H1 (cell line): ENCODE measurements at regions not wholly inside any gene's neighbourhood (a gene's known extent, or its start where the extent isn't known, plus 50 kb on each side); places are given as distances from the start of the nearest gene placed in this dataset.
A peak's percentile ranks its signal among the peaks of the same experiment; 100 is the strongest.

ENCODE experiments used
- CTCF ChIA-PET: fragments of 300-600 bp; sonication (Branson Sonifier 250); formaldehyde crosslinking; loops from one replicate; lab custom pipeline; 2021; ENCODE audit not compliant: partially characterized antibody; lab: Charles Lee
- POLR2A ChIA-PET: fragments of 300-600 bp; sonication (Branson Sonifier 250); formaldehyde crosslinking; loops from one replicate; lab custom pipeline; 2021; ENCODE audit warnings: inconsistent platforms; ENCODE audit not compliant: partially characterized antibody; lab: Charles Lee
- DNase-seq, 2 experiments: peaks; one replicate each; pipeline versions ENCODE4 v3.0.0 to v3.0.0-alpha.2; 2010 to 2022; ENCODE audit warnings: low spot score in 2 of 2, low read depth in 1 of 2, mixed read lengths in 1 of 2
- FAIRE-seq: peaks from 2 replicates; lab custom pipeline; 2011; peaks lifted over from hg19 to GRCh38; lab: Jason Lieb, UNC
- H2AFZ ChIP-seq: 2 replicates; pipeline ENCODE4 v1.8.1; 2012; ENCODE audit warnings: low read length, inconsistent platforms
- H2AK5ac ChIP-seq: 2 replicates; pipeline ENCODE4 v1.6.1; 2013; ENCODE audit warnings: low read depth, low read length
- H2BK120ac ChIP-seq: replicated peaks from 2 replicates; pipeline ENCODE3; 2013; ENCODE audit warnings: low read depth, low read length, inconsistent platforms
- H2BK12ac ChIP-seq: 2 replicates; pipeline ENCODE4 v1.6.1; 2013; ENCODE audit warnings: low read depth, low read length
- H2BK15ac ChIP-seq: 2 replicates; pipeline ENCODE4 v1.6.1; 2013; ENCODE audit warnings: low read length
- H2BK20ac ChIP-seq: 2 replicates; pipeline ENCODE4 v1.6.1; 2013; ENCODE audit warnings: low read length
- H2BK5ac ChIP-seq: 2 replicates; pipeline ENCODE4 v1.6.1; 2013; ENCODE audit warnings: low read depth, low read length
- H3K14ac ChIP-seq: 2 replicates; pipeline ENCODE4 v1.6.1; 2013; ENCODE audit warnings: inconsistent platforms; ENCODE audit not compliant: insufficient read length
- H3K18ac ChIP-seq: 2 replicates; pipeline ENCODE4 v1.6.1; 2013; ENCODE audit warnings: low read length; ENCODE audit errors: extremely low read depth
- H3K23ac ChIP-seq: 2 replicates; pipeline ENCODE4 v1.6.1; 2013; ENCODE audit warnings: inconsistent platforms; ENCODE audit not compliant: insufficient read length
- H3K23me2 ChIP-seq: 2 replicates; pipeline ENCODE4 v1.6.1; 2013; ENCODE audit warnings: low read depth, low read length
- H3K27ac ChIP-seq: 2 replicates; pipeline ENCODE4 v1.6.1; 2011; ENCODE audit warnings: low read depth, low read length, inconsistent platforms
- H3K27me3 ChIP-seq, 4 experiments: replicated peaks in 1 of 4; 1 replicate in 1 of 4; 2 replicates in 3 of 4; pipeline versions ENCODE4 v1.6.1 to v1.8.1; 2011 to 2013; ENCODE audit warnings: low read length in 3 of 4, mild to moderate bottlenecking in 3 of 4, inconsistent platforms in 2 of 4, mixed read lengths in 2 of 4, moderate library complexity in 1 of 4; ENCODE audit not compliant: control insufficient read depth in 3 of 4, insufficient read depth in 3 of 4; ENCODE audit errors: extremely low read depth in 1 of 4
- H3K36me3 ChIP-seq, 4 experiments: 2 replicates each; pipeline versions ENCODE4 v1.6.1 to v1.8.1; 2011 to 2013; ENCODE audit warnings: mild to moderate bottlenecking in 4 of 4, low read length in 3 of 4, moderate library complexity in 2 of 4, control low read depth in 1 of 4, inconsistent platforms in 1 of 4; ENCODE audit not compliant: insufficient read depth in 4 of 4, control insufficient read depth in 2 of 4
- H3K4ac ChIP-seq: replicated peaks from 2 replicates; pipeline ENCODE3; 2013; ENCODE audit warnings: low read length, low read depth, mixed read lengths, inconsistent platforms; ENCODE audit not compliant: insufficient read length
- H3K4me1 ChIP-seq, 4 experiments: replicated peaks in 1 of 4; 1 replicate in 1 of 4; 2 replicates in 3 of 4; pipeline versions ENCODE4 v1.6.1 to v1.8.1; 2011 to 2013; ENCODE audit warnings: low read length in 3 of 4, inconsistent platforms in 2 of 4, mixed read lengths in 1 of 4; ENCODE audit not compliant: insufficient read depth in 4 of 4, control insufficient read depth in 3 of 4
- H3K4me2 ChIP-seq, 2 experiments: 2 replicates each; pipeline versions ENCODE4 v1.6.1 to v1.8.1; 2011 to 2013; ENCODE audit warnings: low read depth in 2 of 2, low read length in 2 of 2, control low read depth in 1 of 2, inconsistent platforms in 1 of 2, mild to moderate bottlenecking in 1 of 2; ENCODE audit not compliant: insufficient read depth in 1 of 2
- H3K4me3 ChIP-seq, 4 experiments: fragments of 200-600, 300-600 bp in 1 of 4; sonication (generic), shearing (Covaris generic), sonication (Bioruptor Twin) in 1 of 4; 2 replicates each; pipeline versions ENCODE4 v1.5.1 to v1.8.1; 2011 to 2016; ENCODE audit warnings: low read length in 4 of 4, low read depth in 3 of 4, control low read depth in 2 of 4, inconsistent platforms in 2 of 4, mild to moderate bottlenecking in 2 of 4, mixed read lengths in 1 of 4, moderate library complexity in 1 of 4; ENCODE audit not compliant: insufficient read depth in 2 of 4; ENCODE audit errors: extremely low read depth in 1 of 4
- H3K56ac ChIP-seq: replicated peaks from 2 replicates; pipeline ENCODE3; 2013; ENCODE audit warnings: low read depth, mild to moderate bottlenecking, mixed read lengths, low read length, inconsistent platforms; ENCODE audit not compliant: insufficient read length
- H3K79me1 ChIP-seq: 2 replicates; pipeline ENCODE4 v1.6.1; 2013; ENCODE audit warnings: low read depth, low read length, control low read depth
- H3K79me2 ChIP-seq, 2 experiments: 2 replicates each; pipeline versions ENCODE4 v1.6.1 to v1.8.1; 2012 to 2013; ENCODE audit warnings: low read length in 2 of 2, mild to moderate bottlenecking in 2 of 2, inconsistent platforms in 1 of 2; ENCODE audit not compliant: insufficient read depth in 2 of 2, control insufficient read depth in 1 of 2
- H3K9ac ChIP-seq, 4 experiments: replicated peaks in 1 of 4; 1 replicate in 1 of 4; 2 replicates in 3 of 4; pipeline versions ENCODE4 v1.6.1 to v1.8.1; 2011 to 2013; ENCODE audit warnings: low read depth in 3 of 4, low read length in 3 of 4, control low read depth in 2 of 4, mild to moderate bottlenecking in 2 of 4, moderate library complexity in 2 of 4, inconsistent platforms in 1 of 4; ENCODE audit errors: extremely low read depth in 1 of 4
- H3K9me3 ChIP-seq, 2 experiments: 2 replicates each; pipeline versions ENCODE4 v1.6.1 to v1.8.1; 2012 to 2013; ENCODE audit warnings: mild to moderate bottlenecking in 2 of 2, moderate library complexity in 2 of 2, control low read depth in 1 of 2, inconsistent platforms in 1 of 2, low read depth in 1 of 2, low read length in 1 of 2, mixed read lengths in 1 of 2; ENCODE audit not compliant: insufficient read depth in 2 of 2
- H4K20me1 ChIP-seq, 2 experiments: replicated peaks in 1 of 2; 2 replicates each; pipeline versions ENCODE3 to v1.8.1; 2011 to 2013; ENCODE audit warnings: inconsistent platforms in 2 of 2, low read length in 2 of 2, mild to moderate bottlenecking in 1 of 2; ENCODE audit not compliant: insufficient read depth in 2 of 2, control insufficient read depth in 1 of 2
- H4K5ac ChIP-seq: 2 replicates; pipeline ENCODE4 v1.6.1; 2013; ENCODE audit warnings: low read length, low read depth, mixed read lengths, inconsistent platforms; ENCODE audit not compliant: insufficient read length
- H4K8ac ChIP-seq: 2 replicates; pipeline ENCODE4 v1.8.0; 2013; ENCODE audit warnings: mild to moderate bottlenecking, moderate library complexity, low read length, inconsistent platforms; ENCODE audit not compliant: insufficient read depth; ENCODE audit errors: extremely low read depth
- H4K91ac ChIP-seq: replicated peaks from 2 replicates; pipeline ENCODE3; 2013; ENCODE audit warnings: low read length, mixed read lengths, inconsistent platforms; ENCODE audit not compliant: insufficient read length
- CBX5 ChIP-seq: fragments of 300-800, 300-1000 bp; sonication (generic); IDR thresholded peaks from 2 replicates; pipeline ENCODE4 v1.7.1; 2016; ENCODE audit warnings: antibody characterized with exemption, low read length, low read depth
- NRF1 ChIP-seq: IDR thresholded peaks from 2 replicates; pipeline ENCODE4 v1.6.1; 2011; ENCODE audit warnings: mild to moderate bottlenecking, low read depth, low read length, improper control_type of control experiment
- RAD21 ChIP-seq, 2 experiments: IDR thresholded peaks in 1 of 2; conservative IDR thresholded peaks in 1 of 2; 2 replicates each; pipeline ENCODE4 v1.6.1; 2011; ENCODE audit warnings: low read depth in 2 of 2, low read length in 2 of 2, improper control_type of control experiment in 1 of 2, inconsistent platforms in 1 of 2, mild to moderate bottlenecking in 1 of 2, moderate library complexity in 1 of 2
- WGBS, 2 experiments: shearing (Covaris generic) in 1 of 2; methylation state at CpG; one replicate each; pipeline versions ENCODE4 v1.1.6 to v1.1.7; 2013 to 2015; ENCODE audit warnings: low lambda C conversion rate in 2 of 2, mixed read lengths in 2 of 2, inconsistent platforms in 1 of 2, low coverage in 1 of 2, missing lambda C conversion rate in 1 of 2; ENCODE audit not compliant: insufficient replicate concordance in 2 of 2, insufficient coverage in 1 of 2, insufficient read length in 1 of 2; ENCODE audit errors: extremely low coverage in 1 of 2, missing lambda C conversion rate in 1 of 2; 5-methylcytosine and 5-hydroxymethylcytosine counted together
- TF ChIP-seq, protein P1 (sequence below), 3 experiments: IDR thresholded peaks; 1 replicate in 2 of 3; 2 replicates in 1 of 3; pipeline versions ENCODE4 v1.5.1 to v1.6.1; 2011; ENCODE audit warnings: low read length in 3 of 3, mild to moderate bottlenecking in 3 of 3, inconsistent platforms in 2 of 3, low read depth in 1 of 3, moderate library complexity in 1 of 3; ENCODE audit not compliant: insufficient read depth in 1 of 3; ENCODE audit errors: control extremely low read depth in 1 of 3

DNA sequence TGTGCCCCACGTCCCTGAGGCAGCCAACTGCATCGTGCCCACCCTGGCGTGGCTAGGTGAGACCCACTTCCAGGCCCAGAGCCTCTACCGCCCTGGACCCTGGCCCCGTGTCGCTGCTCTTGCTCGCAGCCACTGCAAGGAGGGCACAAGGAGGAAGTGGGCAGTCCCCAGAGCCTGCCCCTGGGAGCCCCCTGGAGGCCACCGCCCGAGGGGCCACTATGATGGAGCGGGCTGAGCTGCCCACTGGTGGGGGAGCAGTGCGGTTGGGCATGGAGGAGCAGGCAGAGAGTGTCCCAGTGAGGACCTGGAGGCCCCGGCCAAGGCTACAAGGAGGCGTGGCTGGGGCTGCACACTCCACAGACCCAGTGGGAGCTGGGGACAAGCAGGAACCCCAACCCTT is 323.6 kb downstream of the PCNX1 start:
- DNase-seq (peak in 1 of 2 experiments; percentile 52), FAIRE-seq (no peak)
- no peaks in the 10 kb centered on the region for H3K79me2 ChIP-seq
- POLR2A ChIA-PET, result no interaction called here
- no peak overlapping the region for H3K4ac ChIP-seq
- no peaks in the 10 kb centered on the region for H3K79me1 ChIP-seq
- no peak overlapping the region for H2AFZ ChIP-seq
- no peak overlapping the region for H4K5ac ChIP-seq
- H3K4me1 ChIP-seq, result no peaks in the 10 kb centered on the region; a peak in 1 of 7 replicates
- no peaks in the 10 kb centered on the region for H3K9me3 ChIP-seq
- no peak overlapping the region for H2BK12ac ChIP-seq
- no peak overlapping the region for H3K18ac ChIP-seq
- H3K4me3 ChIP-seq, result no peak overlapping the region
- no peak overlapping the region for H3K27ac ChIP-seq
- H2BK5ac ChIP-seq, result no peak overlapping the region
- TF ChIP-seq, protein P1, sequence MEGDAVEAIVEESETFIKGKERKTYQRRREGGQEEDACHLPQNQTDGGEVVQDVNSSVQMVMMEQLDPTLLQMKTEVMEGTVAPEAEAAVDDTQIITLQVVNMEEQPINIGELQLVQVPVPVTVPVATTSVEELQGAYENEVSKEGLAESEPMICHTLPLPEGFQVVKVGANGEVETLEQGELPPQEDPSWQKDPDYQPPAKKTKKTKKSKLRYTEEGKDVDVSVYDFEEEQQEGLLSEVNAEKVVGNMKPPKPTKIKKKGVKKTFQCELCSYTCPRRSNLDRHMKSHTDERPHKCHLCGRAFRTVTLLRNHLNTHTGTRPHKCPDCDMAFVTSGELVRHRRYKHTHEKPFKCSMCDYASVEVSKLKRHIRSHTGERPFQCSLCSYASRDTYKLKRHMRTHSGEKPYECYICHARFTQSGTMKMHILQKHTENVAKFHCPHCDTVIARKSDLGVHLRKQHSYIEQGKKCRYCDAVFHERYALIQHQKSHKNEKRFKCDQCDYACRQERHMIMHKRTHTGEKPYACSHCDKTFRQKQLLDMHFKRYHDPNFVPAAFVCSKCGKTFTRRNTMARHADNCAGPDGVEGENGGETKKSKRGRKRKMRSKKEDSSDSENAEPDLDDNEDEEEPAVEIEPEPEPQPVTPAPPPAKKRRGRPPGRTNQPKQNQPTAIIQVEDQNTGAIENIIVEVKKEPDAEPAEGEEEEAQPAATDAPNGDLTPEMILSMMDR (IDR thresholded peaks at IDR 0.05; ENCODE audit: control extremely low read depth in 1 of 3, insufficient read depth in 1 of 3, low read depth in 1 of 3, low read length in 3 of 3), result peak; percentile 29 to 57 (median 32)
- TF ChIP-seq RAD21 (IDR thresholded peaks at IDR 0.05 in 1 of 2, conservative IDR thresholded peaks at IDR 0.05 in 1 of 2; ENCODE audit: low read depth in 2 of 2, low read length in 2 of 2) (peak; percentile 18 to 56; a peak in 3 of 4 replicates), CBX5 (no peak), NRF1 (no peak)
- CTCF ChIA-PET, result interaction anchor here (1.0 to 2.7 kb wide), 8 partner anchors 16 to 522 kb away, joined by 3 to 12 read pairs (median 4); no protein-coding TSS in a partner anchor
- no peak overlapping the region for H3K9ac ChIP-seq
- H2BK20ac ChIP-seq, result no peak overlapping the region
- WGBS, 2 experiments, result 98% methylated on average over 9 of the region's 13 CpGs; no CpG with 5 or more reads in 1 of the 2 experiments
- no peak overlapping the region for H3K4me2 ChIP-seq
- H4K20me1 ChIP-seq, result no peaks in the 10 kb centered on the region
- no peak overlapping the region for H3K23ac ChIP-seq
- H2BK15ac ChIP-seq, result no peak overlapping the region
- H3K56ac ChIP-seq, result no peak overlapping the region
- H3K14ac ChIP-seq, result no peak overlapping the region
- H2BK120ac ChIP-seq, result no peak overlapping the region
- H2AK5ac ChIP-seq, result no peak overlapping the region
- H4K91ac ChIP-seq, result no peak overlapping the region
- no peaks in the 10 kb centered on the region for H3K27me3 ChIP-seq
- no peaks in the 10 kb centered on the region for H3K23me2 ChIP-seq
- peak overlapping the region; percentile 2; the same call in 1 of the 2 replicates for H4K8ac ChIP-seq
- no peaks in the 10 kb centered on the region for H3K36me3 ChIP-seq
